HG02885 (cell line): ENCODE measurements at regions not wholly inside any gene's neighbourhood (a gene's known extent, or its start where the extent isn't known, plus 50 kb on each side); places are given as distances from the start of the nearest gene placed in this dataset.
"Not testable (repeated sequence)": the region's sequence is repeated elsewhere in the genome, so short reads cannot be mapped to it uniquely, and the experiment has no call there.

Experiments
- ATAC-seq: cut with Tn5 transposase; IDR thresholded peaks from one replicate; pipeline ENCODE4 v1.9.1; 2021; ENCODE audit warnings: mild to moderate bottlenecking; ENCODE audit not compliant: unreplicated experiment, poor library complexity

DNA sequence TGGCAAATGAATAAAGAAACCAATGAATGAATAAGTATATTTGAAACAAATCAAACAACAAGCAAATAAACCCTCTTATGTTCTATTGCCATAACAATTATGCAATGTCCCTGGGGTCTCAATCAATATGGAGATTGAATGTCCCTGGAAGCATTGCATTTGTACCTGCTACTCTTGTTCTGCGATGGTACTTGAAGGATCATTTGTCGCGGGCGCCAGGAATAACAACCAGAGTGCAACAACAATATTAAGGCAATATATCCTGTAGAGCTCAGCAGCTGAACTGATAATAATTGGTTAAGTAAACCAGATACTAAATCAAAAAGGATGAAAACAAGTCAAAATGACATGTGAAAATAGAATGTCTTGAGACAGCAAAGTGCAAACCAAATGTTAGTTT lies 1001.9 kb upstream of the NUDT12 start:
- ATAC-seq = no peak

DNA sequence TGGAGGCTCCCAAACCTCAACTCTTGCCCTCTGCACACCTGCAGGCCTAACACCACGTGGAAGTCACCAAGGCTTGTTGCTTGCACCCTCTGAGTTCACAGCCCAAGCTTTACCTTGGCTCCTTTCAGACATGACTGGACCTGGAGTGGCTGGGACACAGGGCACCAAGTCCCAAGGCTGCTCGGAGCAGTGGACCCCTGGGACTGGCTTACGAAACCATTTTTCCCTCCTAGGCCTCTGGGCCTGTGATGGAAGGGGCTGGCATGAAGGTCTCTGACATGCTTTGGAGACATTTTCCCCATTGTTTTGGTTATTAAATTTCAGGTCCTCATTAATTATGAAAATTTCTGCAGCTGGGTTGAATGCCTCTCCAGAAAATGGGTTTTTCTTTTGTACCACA lies 994.4 kb upstream of the NUDT12 start:
- ATAC-seq = no peak

DNA sequence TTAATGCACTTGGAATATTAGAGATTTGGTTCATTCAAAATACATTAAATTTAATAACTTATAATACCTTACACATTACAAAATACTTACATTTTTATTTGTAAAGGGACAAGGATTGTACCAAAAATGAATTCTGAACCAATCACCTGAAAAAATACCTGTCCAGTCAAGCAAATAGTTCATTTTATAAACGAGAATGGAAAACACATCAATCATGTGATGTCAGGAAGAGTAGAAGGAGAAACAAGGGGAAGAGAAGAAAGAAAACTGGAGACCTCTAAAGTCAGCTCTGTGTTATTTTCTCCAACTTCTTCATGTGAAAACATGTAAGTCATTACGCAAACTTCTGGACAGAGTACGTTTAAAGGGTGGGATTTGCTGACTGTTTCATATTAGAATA lies 989.0 kb upstream of the NUDT12 start:
- ATAC-seq = no peak

DNA sequence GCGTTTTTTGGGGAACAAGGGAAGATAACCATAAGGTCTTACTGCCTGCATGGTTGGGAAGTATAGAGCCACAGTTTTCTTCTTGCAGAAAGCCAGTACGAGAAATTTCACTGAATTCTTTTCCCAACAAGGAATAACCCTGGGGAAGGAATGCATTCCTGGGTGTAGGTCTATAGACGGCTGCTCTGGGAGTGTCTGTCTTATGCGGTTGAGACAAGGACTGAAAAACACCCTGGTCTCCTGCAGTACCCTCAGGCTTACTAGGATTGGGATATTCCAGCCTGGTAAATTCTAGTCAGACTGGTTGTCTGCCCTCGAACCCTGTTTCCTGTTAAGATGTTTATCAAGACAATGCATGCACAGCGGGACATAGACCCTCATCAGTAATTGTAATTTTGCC lies 984.3 kb upstream of the NUDT12 start:
- not testable (repeated sequence) for ATAC-seq

DNA sequence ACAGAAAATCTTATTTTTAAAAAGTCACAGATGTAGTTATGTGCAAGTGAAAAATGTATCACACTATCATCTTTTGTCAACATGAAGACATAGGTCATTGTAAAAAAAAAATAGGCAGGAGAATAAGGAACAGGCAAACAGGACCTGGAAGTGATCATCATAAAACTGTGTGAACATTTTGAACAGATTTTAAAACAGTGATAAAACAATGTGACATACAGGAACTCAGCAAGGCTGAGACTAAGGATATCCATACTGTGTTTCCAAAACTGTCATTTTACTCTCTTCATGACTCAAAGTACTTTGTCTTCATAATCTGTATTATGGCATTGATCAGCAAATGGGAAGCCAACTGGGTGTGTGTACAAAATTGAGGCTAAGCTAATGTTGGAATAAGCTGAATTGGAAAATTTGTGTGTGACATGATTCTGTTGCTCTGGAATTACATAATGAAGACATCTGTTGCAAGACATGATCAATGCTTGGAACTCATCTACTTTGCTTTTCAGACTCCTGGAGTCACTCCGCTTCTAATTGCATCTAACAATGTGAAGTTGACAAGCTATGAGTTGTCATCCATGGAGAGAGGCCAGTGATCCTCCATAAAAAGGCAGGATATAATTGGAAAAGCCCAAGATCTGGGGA lies 978.7 kb upstream of the NUDT12 start:
- no peak for ATAC-seq

DNA sequence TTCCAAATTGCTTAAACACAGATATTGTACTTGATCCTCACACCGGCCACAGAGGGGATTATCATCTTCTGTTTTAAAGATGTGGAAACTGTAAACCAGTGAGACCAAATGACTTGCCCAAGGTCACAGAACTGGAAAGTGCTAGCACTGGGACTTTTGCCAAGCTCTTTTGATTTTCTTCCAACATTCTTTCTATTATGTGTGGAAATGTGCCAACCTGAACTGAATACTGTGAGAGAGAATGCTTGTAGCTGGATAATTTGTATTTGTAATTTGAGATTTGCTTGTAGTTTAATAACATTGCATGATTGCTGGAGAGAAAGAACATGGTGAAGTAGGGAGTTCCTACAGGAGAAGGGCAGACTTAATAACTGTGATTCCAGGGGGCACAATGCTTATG lies 977.9 kb upstream of the NUDT12 start:
- no peak for ATAC-seq

DNA sequence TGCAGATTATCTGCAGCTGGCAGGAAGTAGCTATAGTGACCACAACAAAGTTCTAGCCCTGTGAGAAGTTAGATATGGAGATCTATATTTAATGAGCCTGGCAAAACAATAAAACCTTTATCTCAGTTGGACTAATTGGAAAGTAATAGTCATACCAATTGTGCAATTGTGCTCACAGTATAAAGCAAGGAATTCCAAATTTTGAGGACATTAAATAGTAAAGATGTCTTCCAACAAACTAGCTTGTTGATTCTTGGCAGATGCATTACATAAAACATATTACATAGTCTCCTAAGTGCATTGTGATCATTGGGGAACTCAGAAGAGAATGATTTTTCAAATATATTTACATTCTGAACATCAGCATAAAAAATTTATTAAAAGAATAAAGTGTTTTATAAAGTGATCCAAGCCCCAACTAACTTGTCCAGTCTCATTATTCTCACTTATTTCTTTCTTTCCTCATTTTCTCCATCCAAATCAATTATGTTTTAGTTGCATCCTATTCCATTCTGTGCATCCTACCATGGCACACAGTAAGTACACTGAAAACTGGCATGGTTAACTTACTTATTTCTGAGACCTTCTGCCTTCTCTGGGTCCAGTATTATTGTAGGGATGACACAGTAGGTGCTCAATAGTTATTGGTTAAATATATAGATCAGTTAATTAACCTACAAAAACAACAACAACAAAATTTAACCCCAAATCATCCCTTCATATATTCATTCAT lies 977.2 kb upstream of the NUDT12 start:
- no peak for ATAC-seq

DNA sequence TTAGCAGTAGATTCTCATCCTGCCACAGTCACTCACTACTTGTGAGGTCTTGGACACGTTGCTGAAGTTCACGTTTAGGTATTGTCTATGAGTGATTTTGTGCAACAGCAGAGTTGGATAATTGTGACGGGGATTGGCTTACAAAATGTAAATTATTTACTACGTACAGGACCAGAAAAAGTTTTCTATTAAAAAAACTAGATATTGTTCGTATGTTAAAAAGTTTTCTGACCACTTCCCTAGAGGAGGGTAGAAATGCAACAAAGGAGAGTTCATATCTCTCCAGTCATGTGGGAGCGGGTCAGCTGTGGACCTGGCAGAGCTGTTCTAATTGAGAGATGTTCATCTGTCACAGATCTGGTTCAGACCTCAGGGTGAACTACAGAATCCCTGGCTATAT lies 976.1 kb upstream of the NUDT12 start:
- ATAC-seq = no peak

DNA sequence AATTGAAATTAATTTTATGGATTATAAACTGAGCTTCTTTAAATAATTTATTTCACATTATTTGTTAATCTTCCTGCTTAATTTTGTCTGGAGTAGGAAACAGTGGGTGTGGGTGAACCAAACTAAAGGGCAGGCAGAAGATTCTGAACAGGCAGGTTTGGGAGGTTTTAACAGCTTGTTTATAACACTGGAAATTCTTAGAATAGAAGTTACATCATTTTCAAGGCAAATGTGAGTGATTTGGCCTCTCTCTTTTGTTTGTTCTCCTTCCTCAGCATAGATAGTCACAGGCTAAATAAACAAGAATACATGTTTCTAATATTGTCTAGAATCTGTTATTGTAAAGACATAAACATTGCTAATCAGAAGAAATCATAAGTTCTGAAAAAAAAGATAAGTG lies 970.9 kb upstream of the NUDT12 start:
- ATAC-seq = no peak

DNA sequence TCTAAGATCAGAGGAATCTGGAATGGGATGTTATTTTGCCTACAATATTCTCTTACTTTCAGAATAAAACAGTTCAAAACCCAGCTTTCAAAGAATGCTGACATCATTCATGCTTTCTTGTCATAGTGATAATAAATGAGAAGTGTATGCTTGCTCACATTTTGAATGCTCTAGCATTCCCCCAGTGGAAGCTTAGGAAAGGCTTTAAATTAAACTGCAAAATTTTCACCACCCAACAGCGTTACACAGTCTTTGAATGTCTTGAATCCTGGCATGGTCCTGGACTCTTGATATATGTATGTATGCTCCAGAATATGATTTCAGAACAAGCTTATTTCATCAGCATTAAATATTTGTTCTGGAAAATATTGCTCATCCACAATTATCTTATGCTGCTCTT lies 964.3 kb upstream of the NUDT12 start:
- no peak for ATAC-seq

DNA sequence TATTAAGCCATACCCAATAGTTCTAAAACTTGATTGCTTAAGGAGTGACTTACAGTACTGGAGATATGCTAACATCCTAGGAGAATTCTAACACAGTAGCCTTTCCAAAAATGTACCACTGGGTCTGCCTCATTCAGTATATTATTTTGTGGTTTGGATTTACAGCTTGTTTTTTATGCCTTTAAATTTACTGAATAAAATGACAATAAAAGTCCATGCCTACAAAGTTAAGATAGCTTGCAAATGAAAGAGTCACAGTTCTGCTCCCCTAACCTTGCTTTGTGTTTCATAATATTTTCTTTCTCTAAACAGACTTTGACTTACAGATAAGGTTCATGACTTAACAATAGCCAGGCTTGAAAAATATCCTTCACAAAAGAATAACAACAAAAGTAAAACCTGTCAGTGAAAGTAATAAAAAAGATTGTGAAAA lies 951.1 kb upstream of the NUDT12 start:
- ATAC-seq = no peak

DNA sequence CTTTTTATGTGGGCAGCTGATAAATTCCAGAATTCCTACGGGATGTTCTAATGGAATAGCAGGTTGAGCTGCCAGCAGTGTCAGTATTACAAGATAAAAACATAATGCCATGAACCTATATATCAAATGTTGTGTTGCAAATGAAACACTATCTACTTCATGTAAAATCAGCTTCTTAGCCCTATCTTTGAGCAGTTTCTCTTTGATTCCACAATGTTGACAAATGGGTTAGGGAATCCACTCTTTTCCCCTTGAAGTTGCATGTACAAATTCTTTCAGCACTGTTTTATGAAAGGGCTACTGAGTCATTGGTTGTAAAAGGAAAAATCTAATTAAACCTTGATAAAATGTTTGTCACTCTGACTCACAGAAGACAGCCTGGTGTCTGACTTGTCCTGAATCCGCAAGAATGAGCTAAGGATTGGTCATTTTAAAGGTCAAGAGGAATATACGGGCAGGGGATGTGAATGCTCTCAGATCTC lies 950.6 kb upstream of the NUDT12 start:
- ATAC-seq = no peak

DNA sequence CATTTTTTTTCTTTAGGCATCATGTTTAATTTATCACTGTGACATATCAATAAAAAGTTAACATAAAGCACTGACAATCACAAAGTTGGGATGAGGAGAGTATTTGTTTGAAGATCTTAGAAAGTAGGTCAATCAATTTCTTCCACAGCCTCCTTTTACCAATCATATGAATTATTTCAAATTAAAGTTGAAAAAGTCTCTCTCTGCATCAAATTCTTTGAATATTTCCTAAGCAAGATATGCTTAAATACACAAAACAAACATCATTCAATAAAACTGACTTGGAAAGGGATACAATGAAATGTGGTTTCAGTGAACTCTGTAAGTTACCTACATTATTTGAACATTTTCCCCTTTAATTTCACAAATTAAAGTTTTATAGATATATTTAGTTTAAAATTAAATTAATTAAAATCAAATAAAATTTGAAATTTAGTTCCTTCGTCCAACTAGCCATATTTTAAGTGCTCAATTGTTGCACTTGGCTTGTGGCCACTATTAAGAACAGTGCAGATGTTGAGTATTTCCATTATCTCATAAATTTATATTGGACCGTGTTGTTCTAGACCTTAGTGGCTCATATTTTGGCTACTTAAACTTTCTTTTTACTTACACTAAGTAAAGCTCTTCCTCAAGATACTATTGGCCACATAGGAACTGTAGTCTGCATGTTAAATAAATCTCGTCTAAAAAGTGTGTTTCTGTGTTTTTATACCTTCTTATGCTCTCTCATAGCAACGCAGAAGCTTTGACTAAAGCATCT lies 949.7 kb upstream of the NUDT12 start:
- ATAC-seq = no peak

DNA sequence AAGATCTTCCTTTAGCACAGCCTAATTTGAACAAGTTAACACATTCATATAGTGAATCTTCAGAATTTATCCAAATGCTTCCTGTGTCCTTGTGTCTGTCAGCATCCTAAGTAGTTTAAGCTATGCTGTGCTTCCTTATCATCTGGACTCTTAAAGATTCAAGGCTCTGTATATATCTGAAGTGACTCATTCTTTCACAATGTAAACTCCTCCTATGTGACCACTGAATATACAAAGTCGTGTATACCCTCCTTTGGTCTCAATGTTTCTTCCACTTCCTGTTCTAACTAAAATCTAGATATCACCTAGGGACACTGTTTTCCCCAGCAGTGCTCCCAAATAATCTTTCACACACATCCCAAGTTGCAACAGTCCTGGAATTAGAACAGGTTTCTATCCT lies 935.7 kb upstream of the NUDT12 start:
- ATAC-seq = no peak

DNA sequence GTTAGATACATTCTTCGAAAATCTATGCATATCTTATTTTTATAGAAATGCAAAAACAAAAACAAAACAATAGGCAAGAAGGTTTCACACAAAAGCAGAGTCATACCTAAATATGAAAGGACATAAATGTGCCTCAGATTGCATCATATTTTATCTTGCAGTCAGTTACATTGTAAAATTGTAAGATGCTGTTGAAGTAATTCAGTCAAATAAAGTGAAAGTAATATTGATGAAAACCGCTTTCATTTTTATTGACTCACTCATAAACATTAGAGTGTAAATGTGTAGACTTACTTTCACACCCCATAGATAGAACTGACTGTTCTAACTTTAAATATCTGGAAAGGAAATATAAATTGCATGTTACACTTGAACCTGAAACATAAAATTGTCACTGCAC lies 931.5 kb upstream of the NUDT12 start:
- ATAC-seq = no peak

DNA sequence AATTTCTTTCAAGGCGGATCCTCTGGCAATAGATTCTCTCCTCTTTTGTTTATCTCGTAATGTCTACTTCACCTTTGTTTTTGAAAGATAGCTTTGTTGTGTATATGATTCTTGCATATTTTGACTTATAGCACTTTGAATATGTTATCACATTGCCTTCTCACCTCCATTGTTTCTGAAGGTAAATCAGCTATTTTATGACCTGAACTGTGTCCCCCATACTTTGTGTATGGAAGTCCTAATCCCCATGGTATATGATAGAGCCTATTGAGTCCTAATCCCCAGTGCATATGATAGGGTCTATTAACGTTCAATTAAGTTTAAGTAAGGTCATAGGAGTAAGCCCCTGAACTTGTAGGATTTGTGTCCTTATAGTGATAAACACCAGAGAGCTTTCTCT lies 910.2 kb upstream of the NUDT12 start:
- no peak for ATAC-seq

DNA sequence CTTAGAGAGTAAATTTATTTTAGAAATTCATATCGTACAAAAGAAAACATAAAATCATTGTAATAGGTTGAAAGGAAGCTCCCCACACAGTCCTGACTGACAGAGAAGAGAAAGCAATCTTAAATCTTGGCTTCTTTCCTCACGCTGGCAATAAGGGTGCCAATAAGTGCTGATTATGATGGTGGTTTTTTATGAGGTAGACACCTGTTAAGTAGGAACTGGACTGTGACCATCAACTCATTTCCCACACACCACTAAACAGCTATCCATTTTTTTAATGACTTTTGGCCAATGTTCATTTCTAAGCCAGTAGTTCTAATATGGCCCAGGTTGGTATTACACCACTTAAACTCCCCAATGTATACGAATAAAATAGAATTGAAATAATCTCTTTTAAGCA lies 893.5 kb upstream of the NUDT12 start:
- ATAC-seq = no peak

DNA sequence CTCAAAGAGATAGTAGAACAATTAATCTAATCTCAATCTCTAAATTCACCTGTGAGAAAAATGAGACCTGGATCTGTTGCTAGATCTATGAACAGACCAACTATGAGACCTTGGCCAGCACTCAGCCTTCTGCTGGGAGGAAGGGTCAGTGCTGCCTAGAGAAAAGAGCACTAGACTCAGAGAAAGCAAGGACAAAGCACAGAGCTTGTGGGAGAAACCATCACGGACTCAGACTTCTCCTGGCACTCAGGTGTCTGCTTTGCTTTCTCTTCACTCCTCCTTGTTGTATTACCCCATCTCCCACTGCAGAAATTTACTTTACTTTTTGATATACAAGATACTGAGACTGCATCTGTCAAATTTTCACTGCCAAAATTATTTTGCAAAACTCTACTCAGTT lies 890.0 kb upstream of the NUDT12 start:
- ATAC-seq = no peak

DNA sequence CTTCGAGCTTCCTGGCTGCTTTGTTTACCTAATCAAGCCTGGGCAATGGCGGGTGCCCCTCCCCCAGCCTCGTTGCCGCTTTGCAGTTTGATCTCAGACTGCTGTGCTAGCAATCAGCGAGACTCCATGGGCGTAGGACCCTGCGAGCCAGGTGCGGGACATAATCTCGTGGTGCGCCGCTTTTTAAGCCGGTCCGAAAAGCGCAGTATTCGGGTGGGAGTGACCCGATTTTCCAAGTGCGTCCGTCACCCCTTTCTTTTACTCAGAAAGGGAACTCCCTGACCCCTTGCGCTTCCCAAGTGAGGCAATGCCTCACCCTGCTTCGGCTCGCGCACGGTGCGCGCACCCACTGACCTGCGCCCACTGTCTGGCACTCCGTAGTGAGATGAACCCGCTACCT lies 889.3 kb upstream of the NUDT12 start:
- ATAC-seq = not testable (repeated sequence)

DNA sequence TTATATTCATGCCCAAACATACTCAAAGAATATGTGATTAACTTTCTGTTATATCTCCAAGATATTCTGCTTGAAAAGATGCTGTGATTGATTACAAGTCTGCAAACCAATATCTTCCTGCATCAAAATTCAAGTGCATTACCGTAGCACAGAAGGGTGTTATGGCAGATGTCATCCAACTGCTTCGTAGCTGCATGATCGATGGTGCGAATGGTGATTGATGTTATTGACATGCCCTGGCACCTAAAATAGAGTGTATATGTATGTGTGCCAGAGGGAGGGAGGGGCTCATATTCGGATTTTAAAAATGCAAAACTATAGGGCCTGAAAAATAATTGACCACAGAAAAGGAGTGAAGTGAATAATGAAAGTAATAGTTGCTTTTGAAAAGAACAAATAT lies 882.1 kb upstream of the NUDT12 start:
- no peak for ATAC-seq

DNA sequence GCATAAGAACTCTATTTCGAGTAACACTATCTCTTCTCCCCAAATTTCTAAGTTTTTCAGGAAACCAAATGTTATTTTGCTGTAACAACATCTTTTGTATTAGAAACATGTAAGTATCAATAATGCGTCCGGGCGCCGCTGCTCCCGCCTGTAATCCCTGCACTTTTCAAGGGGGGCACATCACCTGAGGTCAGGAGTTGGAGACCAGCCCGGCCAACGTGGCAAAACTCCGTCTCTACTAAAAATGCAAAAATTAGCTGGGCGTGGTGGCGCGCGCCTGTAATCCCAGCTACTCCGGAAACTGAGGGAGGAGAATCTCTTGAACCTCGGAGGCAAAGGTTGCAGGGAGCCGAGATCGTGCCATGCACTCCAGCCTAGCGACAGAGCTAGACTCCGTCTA lies 881.1 kb upstream of the NUDT12 start:
- no peak for ATAC-seq
